Activated naive CD4-positive, alpha-beta T cell treated with anti-CD3 and anti-CD28 coated beads for 36 hours (primary cell): ENCODE measurements at regions not wholly inside any gene's neighbourhood (a gene's known extent, or its start where the extent isn't known, plus 50 kb on each side); places are given as distances from the start of the nearest gene placed in this dataset.
"Not testable (repeated sequence)": the region's sequence is repeated elsewhere in the genome, so short reads cannot be mapped to it uniquely, and the experiment has no call there.

Experiments
- CTCF ChIA-PET: fragments of 350-600 bp; sonication (Branson Sonifier 250); formaldehyde crosslinking; loops from one replicate; lab custom pipeline; 2021; ENCODE audit warnings: antibody characterized with exemption; lab: Charles Lee
- DNase-seq: peaks from one replicate; pipeline ENCODE4 v3.0.0-alpha.2; 2020
- H3K27ac Mint-ChIP-seq: one replicate; pipeline ENCODE4 v1.8.0; 2021; ENCODE audit warnings: mild to moderate bottlenecking, mixed read lengths
- H3K27me3 Mint-ChIP-seq: one replicate; pipeline ENCODE4 v1.8.0; 2021; ENCODE audit warnings: low read depth, mixed read lengths
- H3K36me3 Mint-ChIP-seq: one replicate; pipeline ENCODE4 v1.8.0; 2021; ENCODE audit warnings: low read depth, mixed read lengths
- H3K4me1 Mint-ChIP-seq: one replicate; pipeline ENCODE4 v1.8.0; 2021; ENCODE audit warnings: low read depth, mixed read lengths
- H3K4me3 Mint-ChIP-seq: one replicate; pipeline ENCODE4 v1.8.0; 2021; ENCODE audit warnings: mild to moderate bottlenecking, moderate library complexity, mixed read lengths
- H3K9me3 Mint-ChIP-seq: one replicate; pipeline ENCODE4 v1.8.0; 2021; ENCODE audit warnings: mixed read lengths
- intact Hi-C: fragments of 100-400 bp; cut with micrococcal nuclease; formaldehyde crosslinking; loops from one replicate; pipeline ENCODE4 v1.15.1; 2023

DNA sequence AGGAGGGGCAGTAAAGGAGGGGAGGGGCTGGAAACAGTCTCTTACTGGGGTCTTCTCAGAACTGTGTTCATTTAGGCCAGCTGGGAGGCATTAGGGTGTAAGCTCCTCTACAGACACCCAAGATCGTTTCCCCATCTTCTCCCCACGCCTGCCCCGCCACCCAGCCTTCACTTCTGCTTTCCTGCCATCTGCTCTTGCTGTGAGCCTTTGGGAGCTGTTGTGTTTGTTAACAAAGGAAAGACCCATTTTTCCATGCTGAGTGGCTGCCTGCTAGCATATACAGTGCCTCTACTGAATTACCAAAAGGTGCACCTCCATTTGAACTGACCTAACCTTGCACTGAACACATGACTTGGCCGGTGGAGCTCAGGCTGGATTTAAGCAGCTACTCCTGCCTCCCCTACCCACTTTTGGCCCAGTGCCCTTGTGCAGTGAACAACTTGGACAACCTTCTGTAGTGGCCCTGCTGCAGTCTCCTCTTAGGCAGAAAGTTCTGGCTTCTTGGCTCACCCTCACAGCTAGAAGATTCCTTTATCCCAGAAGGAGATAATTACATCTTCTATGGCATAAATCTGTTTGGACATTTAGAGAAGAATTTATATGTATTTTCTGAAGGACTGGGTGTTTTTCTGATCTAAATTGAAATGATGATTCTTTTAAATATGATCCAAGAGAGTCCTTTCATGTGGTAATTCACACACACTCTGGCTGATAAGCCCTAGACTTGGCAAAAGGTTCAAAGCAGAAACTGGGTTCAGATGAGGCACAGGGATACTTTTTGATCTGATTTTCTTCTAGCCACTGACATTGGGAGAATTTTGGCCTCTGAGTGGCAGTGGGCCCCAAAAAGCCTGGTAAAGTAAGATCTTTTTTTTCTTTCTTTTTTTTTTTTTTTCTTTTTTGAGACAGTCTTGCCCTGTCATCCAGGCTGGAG, 81.9 kb upstream of the HNF1B start:
- Mint-ChIP-seq H3K4me1 (peaks cover 12% of the 10 kb centered on the region), H3K4me3 (no peak overlapping the region), H3K36me3 (no peaks in the 10 kb centered on the region), H3K27ac (no peak overlapping the region), H3K27me3 (peaks cover 16% of the 10 kb centered on the region), H3K9me3 (no peaks in the 10 kb centered on the region)
- intact Hi-C loops, result no loop called here
- CTCF ChIA-PET, result no interaction called here
- no peak for DNase-seq

DNA sequence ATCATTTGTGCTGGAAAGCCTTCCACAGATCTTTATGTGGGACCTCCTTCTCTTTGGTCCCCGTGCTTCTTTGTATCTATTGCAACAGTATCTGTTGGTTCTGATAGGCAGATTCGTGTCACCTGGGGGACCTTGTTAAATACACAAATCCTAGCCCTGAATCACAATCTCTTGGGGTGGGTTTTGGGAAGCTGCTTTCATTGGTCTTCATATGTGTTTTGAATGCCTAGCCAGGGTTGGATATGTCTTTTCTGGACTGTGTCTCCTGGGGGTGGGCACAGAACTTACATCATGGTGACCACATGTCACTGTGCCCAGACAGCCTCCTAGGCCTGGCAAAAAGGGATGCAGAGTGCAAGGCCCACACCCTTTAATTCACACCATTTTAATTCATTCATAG, 81.0 kb upstream of the HNF1B start:
- intact Hi-C loops, result no loop called here
- CTCF ChIA-PET, result no interaction called here
- no peak for DNase-seq
- Mint-ChIP-seq H3K4me1 (peaks cover 12% of the 10 kb centered on the region), H3K27ac (no peak overlapping the region), H3K27me3 (peaks cover 11% of the 10 kb centered on the region), H3K9me3 (no peaks in the 10 kb centered on the region), H3K4me3 (no peak overlapping the region), H3K36me3 (no peaks in the 10 kb centered on the region)

- Mint-ChIP-seq H3K27ac (no peak overlapping the region), H3K36me3 (no peaks in the 10 kb centered on the region), H3K4me1 (peaks cover 12% of the 10 kb centered on the region), H3K27me3 (peaks cover 6% of the 10 kb centered on the region), H3K4me3 (no peak overlapping the region), H3K9me3 (no peaks in the 10 kb centered on the region)
- DNase-seq, result no peak
- intact Hi-C loops, result no loop called here
- CTCF ChIA-PET, result interaction anchor here (0.6 kb wide), 1 partner anchor 10 kb away, joined by 3 read pairs; no protein-coding TSS in a partner anchor
These were observed 80.0 kb upstream of the HNF1B start for GRCh38 chr17:37824534-37825485.

DNA sequence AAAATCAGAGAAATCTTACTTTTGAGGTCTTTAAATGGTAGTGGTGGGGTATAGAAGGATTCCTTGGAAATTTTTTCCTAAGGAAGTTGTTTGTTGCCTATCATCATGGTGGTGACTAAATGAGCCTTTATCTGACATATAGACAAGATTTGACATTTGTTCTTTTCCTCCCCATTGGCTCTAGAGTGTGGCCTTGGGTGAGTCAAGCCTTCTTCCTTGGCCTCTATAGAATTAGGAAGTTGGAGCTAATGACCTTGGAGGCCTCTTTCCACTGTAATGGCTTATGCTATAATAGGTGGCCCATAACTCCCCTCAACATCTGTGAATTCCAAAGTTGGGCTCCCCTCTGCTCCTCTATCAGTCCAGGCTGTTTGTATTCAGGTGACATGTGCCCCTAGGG, 79.1 kb upstream of the HNF1B start:
- no peak overlapping the region for H3K27ac Mint-ChIP-seq
- CTCF ChIA-PET, result interaction anchor here (0.6 kb wide), 1 partner anchor 9 kb away, joined by 3 read pairs; no protein-coding TSS in a partner anchor
- peaks cover 6% of the 10 kb centered on the region for H3K27me3 Mint-ChIP-seq
- no peak for DNase-seq
- intact Hi-C loops, result no loop called here
- H3K9me3 Mint-ChIP-seq, result no peaks in the 10 kb centered on the region
- H3K4me3 Mint-ChIP-seq, result no peak overlapping the region
- no peaks in the 10 kb centered on the region for H3K36me3 Mint-ChIP-seq
- H3K4me1 Mint-ChIP-seq, result peaks cover 11% of the 10 kb centered on the region

DNA sequence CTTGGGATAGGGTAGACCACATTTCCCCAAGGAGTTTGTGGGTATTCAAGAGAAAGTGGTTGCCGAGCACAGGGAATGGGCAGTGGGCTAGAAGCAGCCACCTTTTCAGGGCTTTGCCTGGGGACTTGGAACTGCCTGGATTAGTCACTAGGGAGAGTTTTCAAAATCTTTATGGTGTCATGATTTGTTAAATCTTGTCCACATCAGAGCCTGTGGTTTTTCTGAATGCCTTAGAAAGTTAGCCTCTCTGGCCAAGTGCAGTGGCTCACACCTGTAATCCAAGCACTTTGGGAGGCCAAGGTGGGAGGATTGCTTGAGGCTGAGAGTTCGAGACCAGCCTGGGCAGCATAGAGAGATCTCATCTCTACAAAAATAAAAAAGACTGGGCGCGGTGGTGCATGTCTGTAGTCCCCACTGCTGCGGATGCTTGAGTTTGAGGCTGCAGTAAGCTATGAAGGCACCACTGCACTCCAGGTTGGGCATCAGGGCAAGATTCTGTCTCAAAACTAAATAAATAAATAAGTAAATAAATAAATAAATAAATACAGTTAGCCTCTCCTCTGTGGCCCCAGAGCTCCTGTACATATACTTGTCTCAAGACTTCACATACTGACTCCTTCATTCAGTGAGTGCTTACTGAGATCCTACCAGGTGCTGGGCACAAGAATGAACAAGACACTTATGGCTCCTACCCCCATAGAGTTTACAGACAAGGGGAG, 76.3 kb upstream of the HNF1B start:
- intact Hi-C loops, result no loop called here
- Mint-ChIP-seq H3K4me3 (no peak overlapping the region), H3K36me3 (no peaks in the 10 kb centered on the region), H3K27me3 (peaks cover 4% of the 10 kb centered on the region), H3K9me3 (no peaks in the 10 kb centered on the region), H3K4me1 (no peaks in the 10 kb centered on the region), H3K27ac (no peak overlapping the region)
- CTCF ChIA-PET, result no interaction called here
- DNase-seq, result no peak

DNA sequence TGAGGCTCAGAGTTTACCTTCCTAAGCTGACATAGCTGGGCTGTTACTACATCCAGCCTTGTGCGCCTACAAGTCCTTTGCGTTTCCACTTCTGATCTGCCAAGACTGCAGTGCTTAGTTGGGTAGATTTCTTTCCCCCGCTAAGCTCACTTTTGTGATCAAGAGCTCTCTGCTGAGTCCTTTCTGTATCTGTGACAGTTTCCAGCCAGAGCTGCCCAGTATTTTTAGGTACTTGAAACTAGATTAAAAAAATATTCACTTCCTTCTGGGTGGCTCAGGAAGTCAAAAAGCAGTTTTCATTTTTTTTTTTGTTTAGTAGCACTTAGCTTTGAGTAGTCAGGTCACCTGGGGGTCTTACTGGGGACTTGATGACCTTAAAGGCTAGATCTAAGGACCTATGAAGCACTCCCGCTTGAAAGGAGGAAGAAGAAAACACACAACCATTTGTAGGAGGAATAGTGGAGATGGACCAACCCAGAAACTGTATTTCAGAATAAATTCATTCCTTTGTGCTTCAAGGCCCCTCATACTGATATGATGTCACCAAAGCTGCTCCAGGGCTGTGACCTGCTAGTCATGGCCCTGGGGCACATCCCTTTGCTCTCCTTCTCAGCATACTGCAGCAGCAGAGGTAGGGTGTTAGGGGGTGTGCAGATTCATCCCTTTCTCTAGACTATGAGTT, 75.6 kb upstream of the HNF1B start:
- no peak overlapping the region for H3K4me3 Mint-ChIP-seq
- no peaks in the 10 kb centered on the region for H3K9me3 Mint-ChIP-seq
- H3K4me1 Mint-ChIP-seq, result no peaks in the 10 kb centered on the region
- intact Hi-C loops, result no loop called here
- no peak for DNase-seq
- H3K27me3 Mint-ChIP-seq, result peaks cover 5% of the 10 kb centered on the region
- no peaks in the 10 kb centered on the region for H3K36me3 Mint-ChIP-seq
- CTCF ChIA-PET, result no interaction called here
- H3K27ac Mint-ChIP-seq, result no peak overlapping the region

DNA sequence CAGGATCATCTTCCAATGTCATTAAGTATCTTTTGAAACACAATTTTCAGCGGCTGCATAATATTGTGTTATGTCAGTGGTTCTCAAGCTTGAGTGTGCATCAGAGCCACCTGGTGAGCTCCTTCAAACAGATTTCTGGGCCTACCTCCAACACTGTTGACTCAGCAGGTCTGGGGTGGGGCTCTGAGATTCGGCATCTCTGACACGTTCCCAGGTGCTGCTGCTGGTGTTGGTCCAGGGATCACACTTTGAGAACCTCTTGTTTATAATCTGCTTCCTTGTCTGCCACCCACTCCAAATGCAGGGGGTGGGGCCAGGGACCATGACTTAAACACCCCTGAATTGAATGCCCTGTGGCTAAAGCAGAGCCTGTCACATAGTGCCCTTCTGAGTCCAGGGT, 73.8 kb upstream of the HNF1B start:
- no peaks in the 10 kb centered on the region for H3K9me3 Mint-ChIP-seq
- intact Hi-C loops, result no loop called here
- H3K36me3 Mint-ChIP-seq, result no peaks in the 10 kb centered on the region
- no peak overlapping the region for H3K4me3 Mint-ChIP-seq
- H3K27ac Mint-ChIP-seq, result no peak overlapping the region
- peaks cover 8% of the 10 kb centered on the region for H3K27me3 Mint-ChIP-seq
- DNase-seq, result no peak
- no peaks in the 10 kb centered on the region for H3K4me1 Mint-ChIP-seq
- CTCF ChIA-PET, result interaction anchor here (0.7 kb wide), 1 partner anchor 159 kb away, joined by 3 read pairs; no protein-coding TSS in a partner anchor

DNA sequence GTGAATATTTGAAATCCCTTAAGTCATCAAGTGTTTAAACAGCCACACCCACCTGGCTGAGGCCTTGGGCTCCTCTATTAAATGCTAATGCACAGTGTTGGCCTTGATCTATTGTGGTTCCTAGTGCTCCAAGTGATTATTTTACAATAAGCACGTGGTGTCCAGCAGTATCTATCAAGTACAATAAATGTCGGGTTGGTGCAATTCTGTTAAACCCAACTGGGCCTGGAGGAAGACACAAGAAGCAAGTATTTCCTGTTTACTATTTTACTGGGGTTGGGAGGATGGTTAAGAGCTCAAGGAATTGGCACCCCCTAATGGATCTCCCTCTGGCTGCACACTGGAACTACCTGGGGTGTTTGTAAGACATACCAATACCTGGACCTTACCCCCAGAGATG, 72.1 kb upstream of the HNF1B start:
- Mint-ChIP-seq H3K4me3 (no peak overlapping the region), H3K27ac (no peak overlapping the region), H3K27me3 (peaks cover 14% of the 10 kb centered on the region), H3K36me3 (no peaks in the 10 kb centered on the region), H3K4me1 (no peaks in the 10 kb centered on the region), H3K9me3 (no peaks in the 10 kb centered on the region)
- no peak for DNase-seq
- intact Hi-C loops, result loop anchor here (1.0 kb wide), 1 partner anchor 444 kb away; no protein-coding TSS in a partner anchor
- CTCF ChIA-PET, result interaction anchor here (0.6 to 1.7 kb wide), 6 partner anchors 11 to 344 kb away, joined by 3 to 10 read pairs (median 4); no protein-coding TSS in a partner anchor

GRCh38 chr17:37815536-37815935, 70.7 kb upstream of the HNF1B start:
- intact Hi-C loops, result no loop called here
- CTCF ChIA-PET, result interaction anchor here (0.6 to 1.4 kb wide), 8 partner anchors 18 to 442 kb away, joined by 3 to 6 read pairs (median 3); no protein-coding TSS in a partner anchor
- H3K4me1 Mint-ChIP-seq, result no peaks in the 10 kb centered on the region
- no peak for DNase-seq
- no peak overlapping the region for H3K27ac Mint-ChIP-seq
- H3K36me3 Mint-ChIP-seq, result no peaks in the 10 kb centered on the region
- H3K9me3 Mint-ChIP-seq, result no peaks in the 10 kb centered on the region
- H3K27me3 Mint-ChIP-seq, result peaks cover 14% of the 10 kb centered on the region
- no peak overlapping the region for H3K4me3 Mint-ChIP-seq

GRCh38 chr17:37813751-37814150, 68.9 kb upstream of the HNF1B start:
- H3K27me3 Mint-ChIP-seq, result peaks cover 14% of the 10 kb centered on the region
- CTCF ChIA-PET, result no interaction called here
- intact Hi-C loops, result no loop called here

DNA sequence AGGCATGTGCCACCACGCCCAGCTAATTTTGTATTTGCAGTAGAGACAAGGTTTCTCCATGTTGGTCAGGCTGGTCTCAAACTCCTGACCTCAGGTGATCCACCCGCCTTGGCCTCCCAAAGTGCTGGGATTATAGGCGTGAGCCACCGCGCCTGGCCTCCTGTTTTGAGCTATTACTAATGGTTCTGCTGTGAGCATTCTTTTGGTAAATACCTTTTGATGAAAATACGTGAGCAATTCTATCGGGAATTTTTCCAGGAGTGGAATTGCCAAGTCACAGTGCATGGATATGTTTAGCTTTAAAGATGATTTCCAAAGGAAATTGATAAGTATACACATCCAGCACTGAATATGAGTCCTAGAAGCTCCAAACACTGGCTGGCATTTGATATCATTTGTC, 64.0 kb upstream of the HNF1B start:
- H3K9me3 Mint-ChIP-seq, intact Hi-C loops, DNase-seq, H3K4me1 Mint-ChIP-seq, H3K27ac Mint-ChIP-seq, H3K27me3 Mint-ChIP-seq, CTCF ChIA-PET, H3K36me3 Mint-ChIP-seq, H3K4me3 Mint-ChIP-seq: not testable (repeated sequence)

More at GRCh38 chr17:37813751-37814150, 68.9 kb upstream of the HNF1B start:
- Mint-ChIP-seq H3K9me3 (no peaks in the 10 kb centered on the region), H3K36me3 (no peaks in the 10 kb centered on the region), H3K4me1 (no peaks in the 10 kb centered on the region), H3K4me3 (no peak overlapping the region), H3K27ac (no peak overlapping the region)
- DNase-seq, result no peak
